IMR-90 (cell line): ENCODE measurements at regions not wholly inside any gene's neighbourhood (a gene's known extent, or its start where the extent isn't known, plus 50 kb on each side); places are given as distances from the start of the nearest gene placed in this dataset.

Source experiments
- ATAC-seq: fragments of 200-7000 bp; cut with Tn5 transposase; 2 replicates; pipeline ENCODE4 v1.9.1; 2020; ENCODE audit warnings: low read depth, mild to moderate bottlenecking, moderate library complexity
- BruUV-seq: library from RNA; stranded (reverse); fragments of 400-500 nt; replicated peaks from 2 replicates; lab custom pipeline; 2021; lab: Mats Ljungman, UMichigan
- CTCF ChIA-PET: fragments of 300-600 bp; formaldehyde crosslinking; extraction: SDS; loops from one replicate; lab custom pipeline; 2021; ENCODE audit warnings: antibody characterized with exemption; lab: Yijun Ruan, JAX
- POLR2A ChIA-PET: fragments of 300-600 bp; sonication (Branson Sonifier 250); formaldehyde crosslinking; loops from one replicate; lab custom pipeline; 2022; ENCODE audit warnings: antibody characterized with exemption; ENCODE audit not compliant: unreplicated experiment; lab: Charles Lee
- DNase-seq: peaks from one replicate; pipeline ENCODE4 v3.0.0; 2013
- H2AFZ ChIP-seq: replicated peaks from 2 replicates; pipeline ENCODE3; 2013; ENCODE audit warnings: low read length, mild to moderate bottlenecking; ENCODE audit not compliant: poor library complexity
- H2AK5ac ChIP-seq: 2 replicates; pipeline ENCODE4 v1.6.1; 2013; ENCODE audit warnings: low read depth, low read length, inconsistent platforms
- H2AK9ac ChIP-seq: replicated peaks from 2 replicates; pipeline ENCODE3; 2013; ENCODE audit warnings: mild to moderate bottlenecking, low read depth, low read length, moderate library complexity; ENCODE audit not compliant: poor library complexity
- H2BK120ac ChIP-seq: 2 replicates; pipeline ENCODE4 v1.6.1; 2013; ENCODE audit warnings: low read depth, low read length, inconsistent platforms
- H2BK15ac ChIP-seq: 3 replicates; pipeline ENCODE4 v1.6.1; 2013; ENCODE audit warnings: low read depth, low read length, inconsistent platforms
- H2BK20ac ChIP-seq: 2 replicates; pipeline ENCODE4 v1.6.1; 2013; ENCODE audit warnings: low read depth, mild to moderate bottlenecking, inconsistent platforms, low read length, moderate library complexity
- H2BK5ac ChIP-seq: 2 replicates; pipeline ENCODE4 v1.6.1; 2013; ENCODE audit warnings: mild to moderate bottlenecking, low read depth, low read length, inconsistent platforms; ENCODE audit not compliant: poor library complexity, severe bottlenecking
- H3K14ac ChIP-seq: replicated peaks from 2 replicates; pipeline ENCODE4 v1.6.1; 2013; ENCODE audit warnings: low read depth, low read length, inconsistent platforms
- H3K18ac ChIP-seq: 2 replicates; pipeline ENCODE4 v1.6.1; 2013; ENCODE audit warnings: low read depth, low read length, control low read depth
- H3K23ac ChIP-seq: 2 replicates; pipeline ENCODE4 v1.6.1; 2013; ENCODE audit warnings: low read depth, low read length, inconsistent platforms
- H3K27ac ChIP-seq: 2 replicates; pipeline ENCODE4 v1.5.1; 2013; ENCODE audit warnings: mild to moderate bottlenecking, control low read depth, low read length; ENCODE audit not compliant: insufficient read depth
- H3K27me3 ChIP-seq: 2 replicates; pipeline ENCODE4 v1.6.1; 2013; ENCODE audit warnings: low read length; ENCODE audit not compliant: control insufficient read depth, insufficient read depth
- H3K36me3 ChIP-seq: 2 replicates; pipeline ENCODE4 v1.6.1; 2013; ENCODE audit warnings: low read length, mixed read lengths; ENCODE audit not compliant: control insufficient read depth, insufficient read depth
- H3K4ac ChIP-seq: 2 replicates; pipeline ENCODE4 v1.6.1; 2013; ENCODE audit warnings: low read depth, low read length, inconsistent platforms
- H3K4me1 ChIP-seq: 2 replicates; pipeline ENCODE4 v1.6.1; 2013; ENCODE audit warnings: low read length, mixed read lengths; ENCODE audit not compliant: control insufficient read depth, insufficient read depth
- H3K4me2 ChIP-seq: 2 replicates; pipeline ENCODE4 v1.6.1; 2013; ENCODE audit warnings: low read depth, mild to moderate bottlenecking, control low read depth, low read length, moderate library complexity
- H3K4me3 ChIP-seq: 2 replicates; pipeline ENCODE4 v1.5.1; 2013; ENCODE audit warnings: low read depth, mild to moderate bottlenecking, control low read depth, low read length, moderate library complexity; ENCODE audit not compliant: insufficient read depth
- H3K56ac ChIP-seq: 2 replicates; pipeline ENCODE4 v1.6.1; 2013; ENCODE audit warnings: low read length, inconsistent platforms; ENCODE audit not compliant: insufficient read depth; ENCODE audit errors: extremely low read depth
- H3K79me1 ChIP-seq, 2 experiments: 2 replicates each; pipeline ENCODE4 v1.6.1; 2013; ENCODE audit warnings: low read length in 2 of 2, inconsistent platforms in 1 of 2, low read depth in 1 of 2
- H3K9ac ChIP-seq: 2 replicates; pipeline ENCODE4 v1.6.1; 2013; ENCODE audit warnings: low read depth, low read length, control low read depth
- H3K9me1 ChIP-seq: 2 replicates; pipeline ENCODE4 v1.6.1; 2013; ENCODE audit warnings: low read length, inconsistent platforms; ENCODE audit not compliant: insufficient read depth
- H3K9me3 ChIP-seq: 2 replicates; pipeline ENCODE4 v1.6.1; 2013; ENCODE audit warnings: low read length; ENCODE audit not compliant: control insufficient read depth, insufficient read depth
- H4K20me1 ChIP-seq: 2 replicates; pipeline ENCODE4 v1.6.1; 2013; ENCODE audit warnings: low read length, inconsistent platforms; ENCODE audit not compliant: insufficient read depth
- H4K5ac ChIP-seq: 2 replicates; pipeline ENCODE4 v1.6.1; 2013; ENCODE audit warnings: mild to moderate bottlenecking, low read depth, low read length, control low read depth
- H4K8ac ChIP-seq, 2 experiments: 2 replicates each; pipeline ENCODE4 v1.6.1; 2013; ENCODE audit warnings: low read depth in 2 of 2, low read length in 2 of 2, control low read depth in 1 of 2, inconsistent platforms in 1 of 2
- H4K91ac ChIP-seq: 2 replicates; pipeline ENCODE4 v1.6.1; 2013; ENCODE audit warnings: low read depth, low read length, inconsistent platforms; ENCODE audit not compliant: insufficient read depth
- CHD1 ChIP-seq: IDR thresholded peaks from 2 replicates; pipeline ENCODE4 v1.6.1; 2012; ENCODE audit warnings: low read depth, low read length, improper control_type of control experiment
- ELK1 ChIP-seq: fragments of 150-350 bp; IDR thresholded peaks from 2 replicates; pipeline ENCODE4 v1.6.1; 2016; ENCODE audit warnings: low read depth, mild to moderate bottlenecking, low read length, moderate library complexity, borderline replicate concordance
- WGBS, 2 experiments: methylation state at CpG; one replicate each; pipeline versions ENCODE4 v1.1.5 to v1.1.7; 2013; ENCODE audit warnings: missing lambda C conversion rate in 2 of 2; ENCODE audit not compliant: insufficient read length in 1 of 2; ENCODE audit errors: extremely low coverage in 2 of 2; 5-methylcytosine and 5-hydroxymethylcytosine counted together
- dilution Hi-C: fragments of 300-500 bp; cut with HindIII; formaldehyde crosslinking; loops from one replicate; pipeline ENCODE4 v1.14.3; 2018; ENCODE audit warnings: low sequenced_read_pairs; ENCODE audit not compliant: unreplicated experiment
- in situ Hi-C: fragments of 300-500 bp; cut with MboI; formaldehyde crosslinking; loops from 3 replicates; pipeline ENCODE4 v1.14.3; 2019; ENCODE audit warnings: low sequenced_read_pairs, inconsistent platforms, mixed read lengths
- intact Hi-C: fragments of 100-400 bp; cut with micrococcal nuclease; formaldehyde crosslinking; loops from 2 replicates; pipeline ENCODE4 v1.10.0; 2022

- H2AK9ac ChIP-seq, result no peak overlapping the region
- H3K14ac ChIP-seq, result no peak overlapping the region
- no peak for TF ChIP-seq ELK1
- no peak for TF ChIP-seq CHD1
- ChIA-PET CTCF (interaction anchor here (0.6 to 1.2 kb wide), 2 partner anchors 8 to 13 kb away, joined by 3 read pairs; no protein-coding TSS in a partner anchor), POLR2A (no interaction called here)
- H3K4ac ChIP-seq, result no peak overlapping the region
- peak overlapping the region; percentile 12 for H2BK5ac ChIP-seq
- in situ Hi-C loops (no loop called here), dilution Hi-C loops (no loop called here), intact Hi-C loops (no loop called here)
- BruUV-seq, result no TSS peak
- H3K36me3 ChIP-seq, result no peaks in the 10 kb centered on the region
- no peak overlapping the region for H2BK15ac ChIP-seq
- H2BK120ac ChIP-seq, result no peak overlapping the region
- no peak overlapping the region for H3K56ac ChIP-seq
- no peaks in the 10 kb centered on the region for H3K9me1 ChIP-seq
- no peaks in the 10 kb centered on the region for H3K79me1 ChIP-seq
- ATAC-seq, result peak; percentile 72
- H4K20me1 ChIP-seq, result no peaks in the 10 kb centered on the region
- H4K8ac ChIP-seq, result no peak overlapping the region
- no peaks in the 10 kb centered on the region for H3K27me3 ChIP-seq
- no peak overlapping the region for H3K9ac ChIP-seq
- H3K27ac ChIP-seq, result no peak overlapping the region
- no CpG with 5 or more reads among the region's 1 CpG for WGBS, 2 experiments
- peak; percentile 89 for DNase-seq
- H2AK5ac ChIP-seq, result no peak overlapping the region
- H3K23ac ChIP-seq, result no peak overlapping the region
- peaks cover 2% of the 10 kb centered on the region; the same call in 1 of the 2 replicates for H3K9me3 ChIP-seq
- no peak overlapping the region for H3K4me2 ChIP-seq
- no peak overlapping the region for H4K91ac ChIP-seq
- H3K4me3 ChIP-seq, result no peak overlapping the region
- H2AFZ ChIP-seq, result no peak overlapping the region
- no peak overlapping the region for H4K5ac ChIP-seq
- no peak overlapping the region for H3K18ac ChIP-seq
- no peaks in the 10 kb centered on the region; the same call in 1 of the 2 replicates for H3K4me1 ChIP-seq
- no peak overlapping the region for H2BK20ac ChIP-seq
Measured at GRCh38 chrX:40864972-40865371, 129.6 kb upstream of the MED14 start.
